ENCODE measurements at regions not wholly inside any gene's neighbourhood (a gene's known extent, or its start where the extent isn't known, plus 50 kb on each side); places are given as distances from the start of the nearest gene placed in this dataset.
A peak's percentile ranks its signal among the peaks of the same experiment; 100 is the strongest.

GRCh38 chr10:30557884-30558283, 71.7 kb downstream of the LYZL2 start:
- H3K27ac ChIP-seq (ENCODE audit: extremely low read depth, low read depth, low read length) = no peak overlapping the region
- no peak for FAIRE-seq
- ChIA-PET POLR2A (no interaction called here), CTCF (ENCODE audit: low intra/inter-chr PET ratio) (no interaction called here)
- no peaks in the 10 kb centered on the region for H3K79me2 ChIP-seq (ENCODE audit: control insufficient read depth, insufficient read depth, low read length)
- intact Hi-C loops (cut with micrococcal nuclease) (no loop called here), in situ Hi-C loops (cut with MboI) (no loop called here)
- H3K9me1 ChIP-seq (ENCODE audit: control insufficient read depth, insufficient read depth, low read length) = no peaks in the 10 kb centered on the region
- no peaks in the 10 kb centered on the region for H4K20me1 ChIP-seq (replicated peaks; ENCODE audit: control insufficient read depth, insufficient read depth, low read length)
- H3K9ac ChIP-seq (ENCODE audit: insufficient read depth in 1 of 2, low read depth in 2 of 2, low read length in 2 of 2) = no peak overlapping the region; a peak in 1 of 4 replicates
- peaks cover 4 to 21% of the 10 kb centered on the region in 2 experiments for H3K4me1 ChIP-seq (replicated peaks in 1 of 2; ENCODE audit: control insufficient read depth in 2 of 2, insufficient read depth in 2 of 2, low read length in 2 of 2)
- H3K4me2 ChIP-seq (ENCODE audit: insufficient read depth, low read length) = no peak overlapping the region
- ATAC-seq = no peak
- WGBS (ENCODE audit: insufficient coverage, low coverage, missing lambda C conversion rate) = 46% methylated on average over 8 of the region's 8 CpGs
- peak in 2 of 4 experiments; percentile 19 to 41 for DNase-seq (ENCODE audit: extremely low read depth in 1 of 4, low spot score in 3 of 4)
- no peaks in the 10 kb centered on the region for H3K9me3 ChIP-seq (replicated peaks; ENCODE audit: control insufficient read depth, insufficient read depth, low read depth, low read length)
- H2AFZ ChIP-seq (ENCODE audit: low read depth, low read length) = peak overlapping the region; percentile 35
- BruUV-seq (replicated peaks) = no TSS peak
- no peaks in the 10 kb centered on the region for H3K27me3 ChIP-seq (ENCODE audit: control insufficient read depth in 2 of 2, insufficient read depth in 2 of 2, low read length in 2 of 2)
- no peak overlapping the region for H3K4me3 ChIP-seq
- H3K36me3 ChIP-seq (ENCODE audit: control insufficient read depth, insufficient read depth, low read length) = no peaks in the 10 kb centered on the region
- TF ChIP-seq CC2D1A (IDR thresholded peaks at IDR 0.05) (no peak), SPI1 (IDR thresholded peaks at IDR 0.05; ENCODE audit: borderline replicate concordance, low read depth, low read length) (peak; percentile 45; the same call in 1 of the 2 replicates), NR1H2 (CRISPR knock-in tag; IDR thresholded peaks at IDR 0.05) (no peak), PHF21A (IDR thresholded peaks at IDR 0.05; ENCODE audit: borderline replicate concordance, low read depth) (no peak), MEIS2 (IDR thresholded peaks at IDR 0.05; ENCODE audit: partially characterized antibody) (peak; percentile 81), ZNF184 (CRISPR knock-in tag; IDR thresholded peaks at IDR 0.05) (no peak), PHTF2 (CRISPR knock-in tag; IDR thresholded peaks at IDR 0.05) (no peak), DDX20 (tag; IDR thresholded peaks at IDR 0.05; ENCODE audit: low read depth) (no peak), CREB3L1 (IDR thresholded peaks at IDR 0.05; ENCODE audit: borderline replicate concordance, low read depth) (no peak), BDP1 (IDR thresholded peaks at IDR 0.05; ENCODE audit: insufficient read depth, insufficient read length) (no peak), CTCF (IDR thresholded peaks at IDR 0.05 in 2 of 3, conservative IDR thresholded peaks at IDR 0.05 in 1 of 3; ENCODE audit: insufficient read depth in 2 of 3, low read depth in 1 of 3, low read length in 3 of 3) (no peak), ILF3 (IDR thresholded peaks at IDR 0.05; ENCODE audit: borderline replicate concordance) (no peak), TAF1 (IDR thresholded peaks at IDR 0.05; ENCODE audit: control insufficient read depth, extremely low read depth, insufficient read depth, low read length, severe bottlenecking) (no peak), CHD1 (IDR thresholded peaks at IDR 0.05; ENCODE audit: low read length) (no peak), MAFF (IDR thresholded peaks at IDR 0.05; ENCODE audit: low read length) (peak; percentile 72), DPF2 (IDR thresholded peaks at IDR 0.05) (0 out of 2 replicates have a peak, but pooled peaks have one; percentile 71), CXXC5 (CRISPR knock-in tag; IDR thresholded peaks at IDR 0.05) (no peak), RFX1 (IDR thresholded peaks at IDR 0.05) (no peak), TEAD4 (IDR thresholded peaks at IDR 0.05; ENCODE audit: low read length) (peak; percentile 67), TEAD4 (CRISPR knock-in tag; IDR thresholded peaks at IDR 0.05; ENCODE audit: borderline replicate concordance) (no peak), RBM15 (IDR thresholded peaks at IDR 0.05; ENCODE audit: insufficient read depth, low read length) (no peak), MAFK (IDR thresholded peaks at IDR 0.05; ENCODE audit: low read length) (peak; percentile 80), CEBPB (tag; IDR thresholded peaks at IDR 0.05) (peak; percentile 77), ZEB2 (IDR thresholded peaks at IDR 0.05) (no peak)

Measured in K562 (cell line).